ENCODE measurements at regions not wholly inside any gene's neighbourhood (a gene's known extent, or its start where the extent isn't known, plus 50 kb on each side); places are given as distances from the start of the nearest gene placed in this dataset.

- Mint-ChIP-seq H3K4me3 (no peak overlapping the region), H3K4me1 (no peaks in the 10 kb centered on the region), H3K9me3 (no peaks in the 10 kb centered on the region), H3K27me3 (peaks cover 0 to 10% (median 3%) of the 10 kb centered on the region in 5 donors), H3K36me3 (no peaks in the 10 kb centered on the region), H3K27ac (no peak overlapping the region)
- H3K27ac ChIP-seq (ENCODE audit: low read depth, low read length): no peak overlapping the region
- H3K27me3 ChIP-seq (ENCODE audit: control insufficient read depth in 2 of 2, insufficient read depth in 2 of 2, low read length in 2 of 2): no peaks in the 10 kb centered on the region
- no peak for ATAC-seq
- H3K4me3 ChIP-seq (ENCODE audit: low read length): no peak overlapping the region
- ChIA-PET CTCF (no interaction called here), POLR2A (no interaction called here)
- no peak for DNase-seq
- intact Hi-C loops (cut with micrococcal nuclease): no loop called here
- no peaks in the 10 kb centered on the region for H3K36me3 ChIP-seq (ENCODE audit: control insufficient read depth in 2 of 3, insufficient read depth in 3 of 3, low read length in 3 of 3)
- H3K9me3 ChIP-seq (ENCODE audit: control insufficient read depth in 2 of 3, low read length in 3 of 3): no peaks in the 10 kb centered on the region
- no peaks in the 10 kb centered on the region for H3K4me1 ChIP-seq (ENCODE audit: control insufficient read depth in 2 of 2, insufficient read depth in 2 of 2, low read length in 2 of 2)
Observed at GRCh38 chr10:128871671-128872231, 595.3 kb upstream of the MGMT start.

DNA sequence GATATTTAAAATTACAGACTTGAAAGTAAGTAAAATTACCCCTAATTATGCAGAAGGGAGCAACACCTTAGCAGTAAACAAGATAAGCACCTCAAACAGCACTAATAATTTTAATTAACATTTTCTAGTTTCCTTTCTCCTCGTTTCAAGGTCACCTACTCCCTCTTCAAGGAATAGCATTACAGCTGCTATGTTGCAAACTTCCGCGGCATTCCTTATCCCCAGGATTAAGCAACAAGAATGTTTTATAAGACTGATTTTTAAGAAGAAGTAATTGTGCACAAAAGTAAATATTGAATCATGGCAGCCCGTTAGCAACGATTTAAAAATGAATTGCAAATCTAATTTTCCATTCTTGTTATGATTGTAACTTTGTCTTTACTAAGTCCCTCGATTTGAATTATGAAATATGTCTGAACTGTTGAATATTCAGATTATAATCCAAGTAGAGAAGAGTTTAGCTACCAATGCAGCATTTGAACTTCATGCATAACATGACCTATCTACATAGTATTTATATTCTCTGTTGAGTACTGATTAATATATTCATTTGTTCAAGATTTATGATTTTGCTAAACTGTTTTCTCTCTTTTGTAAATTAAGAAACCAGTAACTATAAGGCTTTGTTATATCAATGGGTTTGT, 593.5 kb upstream of the MGMT start:
- H3K27ac Mint-ChIP-seq: no peak overlapping the region
- Histone ChIP-seq H3K4me1 (ENCODE audit: control insufficient read depth in 2 of 2, insufficient read depth in 2 of 2, low read length in 2 of 2) (no peaks in the 10 kb centered on the region), H3K9me3 (ENCODE audit: control insufficient read depth in 2 of 3, low read length in 3 of 3) (no peaks in the 10 kb centered on the region), H3K27ac (ENCODE audit: low read depth, low read length) (no peak overlapping the region), H3K27me3 (ENCODE audit: control insufficient read depth in 2 of 2, insufficient read depth in 2 of 2, low read length in 2 of 2) (no peaks in the 10 kb centered on the region), H3K36me3 (ENCODE audit: control insufficient read depth in 2 of 3, insufficient read depth in 3 of 3, low read length in 3 of 3) (no peaks in the 10 kb centered on the region), H3K4me3 (ENCODE audit: low read length) (no peak overlapping the region)
- intact Hi-C loops (cut with micrococcal nuclease): no loop called here
- ATAC-seq (no peak), DNase-seq (no peak)
- no peaks in the 10 kb centered on the region for H3K36me3 Mint-ChIP-seq
- H3K9me3 Mint-ChIP-seq: no peaks in the 10 kb centered on the region
- POLR2A ChIA-PET: no interaction called here
- CTCF ChIA-PET: no interaction called here
- peaks cover 0 to 10% (median 3%) of the 10 kb centered on the region in 5 donors for H3K27me3 Mint-ChIP-seq
- no peak overlapping the region for H3K4me3 Mint-ChIP-seq
- H3K4me1 Mint-ChIP-seq: no peaks in the 10 kb centered on the region

DNA sequence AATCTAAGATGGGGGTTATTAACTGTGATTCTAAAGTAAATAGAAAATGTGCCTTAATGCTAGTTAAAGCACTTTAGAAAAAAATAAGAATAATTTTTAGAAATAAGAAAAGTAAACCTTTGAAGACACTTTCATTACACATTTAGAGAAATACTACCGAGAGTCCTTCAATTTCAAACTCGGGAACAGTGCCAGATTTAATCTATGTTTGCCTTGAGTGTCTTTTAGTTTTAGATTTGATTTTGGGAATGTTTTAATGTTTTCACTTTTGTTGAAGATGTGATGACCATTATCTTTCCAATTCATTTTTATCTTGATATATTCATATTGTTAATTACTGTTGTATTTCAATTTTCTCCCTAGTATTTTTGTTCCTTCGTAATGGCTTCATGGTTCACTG, 592.7 kb upstream of the MGMT start:
- no peak for ATAC-seq
- H3K9me3 Mint-ChIP-seq: no peaks in the 10 kb centered on the region
- intact Hi-C loops (cut with micrococcal nuclease): no loop called here

GRCh38 chr10:128875030-128875744, 591.9 kb upstream of the MGMT start:
- H3K9me3 Mint-ChIP-seq: no peaks in the 10 kb centered on the region
- no peak overlapping the region for H3K4me3 Mint-ChIP-seq
- ChIA-PET CTCF (no interaction called here), POLR2A (no interaction called here)
- H3K4me1 Mint-ChIP-seq: no peaks in the 10 kb centered on the region
- H3K4me3 ChIP-seq (ENCODE audit: low read length): no peak overlapping the region
- no peaks in the 10 kb centered on the region for H3K36me3 ChIP-seq (ENCODE audit: control insufficient read depth in 2 of 3, insufficient read depth in 3 of 3, low read length in 3 of 3)
- H3K9me3 ChIP-seq (ENCODE audit: control insufficient read depth in 2 of 3, low read length in 3 of 3): no peaks in the 10 kb centered on the region
- H3K27ac ChIP-seq (ENCODE audit: low read depth, low read length): no peak overlapping the region
- peaks cover 0 to 21% (median 8%) of the 10 kb centered on the region in 5 donors for H3K27me3 Mint-ChIP-seq
- no peak for ATAC-seq
- H3K27ac Mint-ChIP-seq: no peak overlapping the region
- no peak for DNase-seq
- H3K27me3 ChIP-seq (ENCODE audit: control insufficient read depth in 2 of 2, insufficient read depth in 2 of 2, low read length in 2 of 2): no peaks in the 10 kb centered on the region
- no peaks in the 10 kb centered on the region for H3K36me3 Mint-ChIP-seq
- intact Hi-C loops (cut with micrococcal nuclease): no loop called here
- H3K4me1 ChIP-seq (ENCODE audit: control insufficient read depth in 2 of 2, insufficient read depth in 2 of 2, low read length in 2 of 2): no peaks in the 10 kb centered on the region

More for the DNA sequence above, 592.7 kb upstream of the MGMT start:
- no peaks in the 10 kb centered on the region for H3K36me3 Mint-ChIP-seq
- no peaks in the 10 kb centered on the region for H3K4me1 ChIP-seq (ENCODE audit: control insufficient read depth in 2 of 2, insufficient read depth in 2 of 2, low read length in 2 of 2)
- ChIA-PET CTCF (no interaction called here), POLR2A (no interaction called here)
- H3K27me3 Mint-ChIP-seq: peaks cover 0 to 18% (median 6%) of the 10 kb centered on the region in 5 donors
- no peak overlapping the region for H3K27ac ChIP-seq (ENCODE audit: low read depth, low read length)
- no peaks in the 10 kb centered on the region for H3K36me3 ChIP-seq (ENCODE audit: control insufficient read depth in 2 of 3, insufficient read depth in 3 of 3, low read length in 3 of 3)
- no peaks in the 10 kb centered on the region for H3K4me1 Mint-ChIP-seq
- no peaks in the 10 kb centered on the region for H3K9me3 ChIP-seq (ENCODE audit: control insufficient read depth in 2 of 3, low read length in 3 of 3)
- no peak overlapping the region for H3K27ac Mint-ChIP-seq
- H3K4me3 Mint-ChIP-seq: no peak overlapping the region
- no peak overlapping the region for H3K4me3 ChIP-seq (ENCODE audit: low read length)
- H3K27me3 ChIP-seq (ENCODE audit: control insufficient read depth in 2 of 2, insufficient read depth in 2 of 2, low read length in 2 of 2): no peaks in the 10 kb centered on the region
- DNase-seq: no peak

- Histone ChIP-seq H3K27me3 (ENCODE audit: control insufficient read depth in 2 of 2, insufficient read depth in 2 of 2, low read length in 2 of 2) (no peaks in the 10 kb centered on the region), H3K4me3 (ENCODE audit: low read length) (no peak overlapping the region), H3K4me1 (ENCODE audit: control insufficient read depth in 2 of 2, insufficient read depth in 2 of 2, low read length in 2 of 2) (no peaks in the 10 kb centered on the region), H3K27ac (ENCODE audit: low read depth, low read length) (no peak overlapping the region), H3K36me3 (ENCODE audit: control insufficient read depth in 2 of 3, insufficient read depth in 3 of 3, low read length in 3 of 3) (no peaks in the 10 kb centered on the region), H3K9me3 (ENCODE audit: control insufficient read depth in 2 of 3, low read length in 3 of 3) (no peaks in the 10 kb centered on the region)
- intact Hi-C loops (cut with micrococcal nuclease): no loop called here
- no peaks in the 10 kb centered on the region for H3K36me3 Mint-ChIP-seq
- CTCF ChIA-PET: no interaction called here
- peaks cover 0 to 3% (median 0%) of the 10 kb centered on the region in 11 donors for H3K9me3 Mint-ChIP-seq
- DNase-seq (no peak), ATAC-seq (no peak)
- peaks cover 0 to 20% (median 8%) of the 10 kb centered on the region in 5 donors for H3K27me3 Mint-ChIP-seq
- H3K4me3 Mint-ChIP-seq: no peak overlapping the region
- POLR2A ChIA-PET: no interaction called here
- H3K27ac Mint-ChIP-seq: no peak overlapping the region
- H3K4me1 Mint-ChIP-seq: no peaks in the 10 kb centered on the region
Observed at GRCh38 chr10:128875956-128876736, 590.9 kb upstream of the MGMT start.

DNA sequence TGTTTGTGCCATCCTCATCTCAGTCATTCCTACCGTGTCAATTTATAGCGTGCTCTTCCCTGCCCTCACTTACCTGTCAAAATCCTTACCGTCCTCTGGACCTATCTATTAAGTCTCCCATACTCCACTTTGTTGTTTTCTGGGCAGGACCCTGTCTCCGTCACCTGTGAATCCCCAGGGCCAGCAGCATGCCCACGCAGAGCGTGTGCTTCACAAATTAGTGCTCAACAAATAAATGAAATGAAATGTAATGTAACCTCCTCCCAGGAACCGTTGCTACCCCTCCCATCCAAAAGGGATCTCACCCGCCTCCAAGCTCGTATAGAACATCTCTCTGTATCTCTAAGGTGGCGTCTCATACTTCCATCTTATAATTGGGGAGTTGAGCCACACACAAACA, 589.9 kb upstream of the MGMT start:
- ChIA-PET CTCF (no interaction called here), POLR2A (no interaction called here)
- Histone ChIP-seq H3K4me3 (ENCODE audit: low read length) (no peak overlapping the region), H3K36me3 (ENCODE audit: control insufficient read depth in 2 of 3, insufficient read depth in 3 of 3, low read length in 3 of 3) (no peaks in the 10 kb centered on the region), H3K27me3 (ENCODE audit: control insufficient read depth in 2 of 2, insufficient read depth in 2 of 2, low read length in 2 of 2) (no peaks in the 10 kb centered on the region), H3K4me1 (ENCODE audit: control insufficient read depth in 2 of 2, insufficient read depth in 2 of 2, low read length in 2 of 2) (no peaks in the 10 kb centered on the region), H3K9me3 (ENCODE audit: control insufficient read depth in 2 of 3, low read length in 3 of 3) (no peaks in the 10 kb centered on the region), H3K27ac (ENCODE audit: low read depth, low read length) (no peak overlapping the region)
- Mint-ChIP-seq H3K27me3 (peaks cover 0 to 27% (median 8%) of the 10 kb centered on the region in 5 donors), H3K4me1 (no peaks in the 10 kb centered on the region), H3K27ac (no peak overlapping the region), H3K36me3 (no peaks in the 10 kb centered on the region), H3K9me3 (peaks cover 0 to 3% (median 0%) of the 10 kb centered on the region in 11 donors), H3K4me3 (no peak overlapping the region)
- intact Hi-C loops (cut with micrococcal nuclease): no loop called here
- DNase-seq (no peak), ATAC-seq (no peak)
